DOHH2 (cell line): ENCODE measurements at regions not wholly inside any gene's neighbourhood (a gene's known extent, or its start where the extent isn't known, plus 50 kb on each side); places are given as distances from the start of the nearest gene placed in this dataset.

Experiments
- H3F3A ChIP-seq: fragments of 200-600 bp; sonication (generic), shearing (Covaris generic); 2 replicates; pipeline ENCODE4 v1.6.0; 2016; ENCODE audit warnings: antibody characterized with exemption, mild to moderate bottlenecking; ENCODE audit not compliant: control insufficient read depth, insufficient read depth
- H3K27ac ChIP-seq: fragments of 200-600 bp; sonication (generic); 2 replicates; pipeline ENCODE4 v1.5.1; 2014; ENCODE audit warnings: low read depth, mild to moderate bottlenecking, low read length, moderate library complexity
- H3K27me3 ChIP-seq: fragments of 200-600 bp; sonication (generic); 2 replicates; pipeline ENCODE4 v1.6.1; 2014; ENCODE audit warnings: mild to moderate bottlenecking, low read length, mixed read lengths; ENCODE audit not compliant: control insufficient read depth
- H3K36me3 ChIP-seq: fragments of 200-600 bp; sonication (generic); 2 replicates; pipeline ENCODE4 v1.6.1; 2014; ENCODE audit warnings: mild to moderate bottlenecking, low read length, moderate library complexity, mixed read lengths; ENCODE audit not compliant: control insufficient read depth
- H3K4me1 ChIP-seq: fragments of 200-600 bp; sonication (generic); 2 replicates; pipeline ENCODE4 v1.6.1; 2014; ENCODE audit warnings: mild to moderate bottlenecking, low read length, mixed read lengths; ENCODE audit not compliant: control insufficient read depth
- H3K4me2 ChIP-seq: fragments of 200-600 bp; sonication (generic); 2 replicates; pipeline ENCODE4 v1.6.0; 2014; ENCODE audit warnings: mild to moderate bottlenecking, low read length, moderate library complexity
- H3K4me3 ChIP-seq: fragments of 200-600 bp; sonication (generic); 2 replicates; pipeline ENCODE4 v1.5.1; 2014; ENCODE audit warnings: mild to moderate bottlenecking, low read length, mixed read lengths
- H3K79me2 ChIP-seq: fragments of 200-600 bp; sonication (generic); 2 replicates; pipeline ENCODE4 v1.6.1; 2014; ENCODE audit warnings: mild to moderate bottlenecking, low read length, mixed read lengths; ENCODE audit not compliant: control insufficient read depth
- H3K9me2 ChIP-seq: fragments of 200-600 bp; sonication (generic); replicated peaks from 2 replicates; pipeline ENCODE4 v1.6.1; 2014; ENCODE audit warnings: mild to moderate bottlenecking, low read length, mixed read lengths; ENCODE audit not compliant: control insufficient read depth
- H3K9me3 ChIP-seq: fragments of 200-600 bp; sonication (generic); 2 replicates; pipeline ENCODE4 v1.6.1; 2014; ENCODE audit warnings: antibody characterized with exemption, low read length, mixed read lengths; ENCODE audit not compliant: control insufficient read depth, insufficient read depth
- H4K20me1 ChIP-seq: fragments of 200-600 bp; sonication (generic); 2 replicates; pipeline ENCODE4 v1.6.0; 2014; ENCODE audit warnings: low read depth, mild to moderate bottlenecking, antibody characterized with exemption, low read length, moderate library complexity; ENCODE audit not compliant: control insufficient read depth, insufficient read depth
- EZH2phosphoT487 ChIP-seq: fragments of 200-600 bp; sonication (generic); IDR thresholded peaks from 2 replicates; pipeline ENCODE4 v1.6.1; 2017; ENCODE audit warnings: borderline replicate concordance, mild to moderate bottlenecking, antibody characterized with exemption, low read length, moderate library complexity, mixed read lengths
- TF ChIP-seq, protein P1 (sequence below): fragments of 200-600 bp; sonication (generic); IDR thresholded peaks from one replicate; pipeline ENCODE4 v1.5.1; 2014; ENCODE audit warnings: antibody characterized with exemption, mild to moderate bottlenecking, low read depth, low read length; ENCODE audit not compliant: poor library complexity, severe bottlenecking

DNA sequence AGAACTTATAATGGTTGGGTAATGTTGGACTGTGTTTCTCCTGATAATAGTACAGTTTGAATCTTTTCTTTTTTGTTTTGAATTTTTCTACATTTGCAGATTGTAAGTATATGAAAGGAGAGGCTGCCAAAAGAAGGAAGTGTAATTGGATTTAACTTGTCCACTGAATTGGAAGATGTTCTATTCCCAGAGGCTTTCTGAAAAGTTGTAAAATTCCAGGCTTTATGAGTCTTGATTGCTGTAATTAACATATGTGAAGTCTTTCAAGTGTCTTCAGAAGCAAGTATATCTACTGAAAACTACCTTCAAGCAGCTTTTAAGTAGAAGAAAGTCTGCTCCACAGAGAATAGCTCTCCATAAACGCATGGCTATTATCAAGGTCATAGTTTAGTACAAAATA is 2456.4 kb downstream of the PCDH7 start:
- H3K79me2 ChIP-seq = no peaks in the 10 kb centered on the region
- no peak overlapping the region for H3K4me2 ChIP-seq
- H3K9me3 ChIP-seq = no peaks in the 10 kb centered on the region
- no peak overlapping the region for H3K4me3 ChIP-seq
- no peaks in the 10 kb centered on the region for H3K4me1 ChIP-seq
- H3K9me2 ChIP-seq = no peaks in the 10 kb centered on the region
- no peaks in the 10 kb centered on the region for H3F3A ChIP-seq
- H3K27ac ChIP-seq = no peak overlapping the region
- H3K36me3 ChIP-seq = no peaks in the 10 kb centered on the region
- TF ChIP-seq EZH2phosphoT487 = no peak
- TF ChIP-seq, protein P1, sequence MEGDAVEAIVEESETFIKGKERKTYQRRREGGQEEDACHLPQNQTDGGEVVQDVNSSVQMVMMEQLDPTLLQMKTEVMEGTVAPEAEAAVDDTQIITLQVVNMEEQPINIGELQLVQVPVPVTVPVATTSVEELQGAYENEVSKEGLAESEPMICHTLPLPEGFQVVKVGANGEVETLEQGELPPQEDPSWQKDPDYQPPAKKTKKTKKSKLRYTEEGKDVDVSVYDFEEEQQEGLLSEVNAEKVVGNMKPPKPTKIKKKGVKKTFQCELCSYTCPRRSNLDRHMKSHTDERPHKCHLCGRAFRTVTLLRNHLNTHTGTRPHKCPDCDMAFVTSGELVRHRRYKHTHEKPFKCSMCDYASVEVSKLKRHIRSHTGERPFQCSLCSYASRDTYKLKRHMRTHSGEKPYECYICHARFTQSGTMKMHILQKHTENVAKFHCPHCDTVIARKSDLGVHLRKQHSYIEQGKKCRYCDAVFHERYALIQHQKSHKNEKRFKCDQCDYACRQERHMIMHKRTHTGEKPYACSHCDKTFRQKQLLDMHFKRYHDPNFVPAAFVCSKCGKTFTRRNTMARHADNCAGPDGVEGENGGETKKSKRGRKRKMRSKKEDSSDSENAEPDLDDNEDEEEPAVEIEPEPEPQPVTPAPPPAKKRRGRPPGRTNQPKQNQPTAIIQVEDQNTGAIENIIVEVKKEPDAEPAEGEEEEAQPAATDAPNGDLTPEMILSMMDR = no peak
- no peaks in the 10 kb centered on the region for H4K20me1 ChIP-seq
- H3K27me3 ChIP-seq = no peaks in the 10 kb centered on the region

DNA sequence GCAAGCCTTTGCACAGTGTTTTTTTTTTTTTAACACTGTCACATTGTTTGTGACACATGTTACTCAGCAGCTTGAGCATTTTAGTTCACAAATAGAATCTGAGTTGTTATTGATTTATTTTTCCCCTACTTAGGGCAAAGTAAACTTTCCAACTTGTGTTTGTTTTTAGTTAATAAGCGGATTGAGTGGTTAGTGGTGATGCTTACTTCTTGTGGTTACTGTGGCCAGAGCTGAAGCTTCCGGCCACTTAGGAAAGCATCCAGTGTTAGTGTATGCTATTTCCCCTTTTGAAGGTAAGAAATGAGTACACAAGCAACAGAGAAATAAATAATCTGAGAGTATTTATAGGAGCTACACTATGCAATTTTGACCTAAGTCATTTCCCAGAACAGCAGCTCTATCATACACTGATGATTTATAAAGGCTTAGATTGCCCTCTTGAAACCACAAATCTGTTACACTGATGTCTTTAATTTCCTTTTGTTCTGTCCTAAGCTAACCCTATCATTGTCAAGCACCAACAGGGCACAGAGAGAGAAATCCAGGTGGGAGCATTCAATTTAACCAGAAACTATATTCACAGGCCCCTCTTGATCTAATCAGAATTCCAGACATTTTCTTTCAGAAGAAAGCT is 2464.6 kb downstream of the PCDH7 start:
- Histone ChIP-seq H4K20me1 (no peaks in the 10 kb centered on the region), H3K9me2 (no peaks in the 10 kb centered on the region), H3K27me3 (no peaks in the 10 kb centered on the region), H3K4me2 (peak overlapping the region; percentile 29), H3K79me2 (no peaks in the 10 kb centered on the region), H3K27ac (peak overlapping the region; percentile 28), H3K4me3 (no peak overlapping the region), H3K9me3 (0 out of 2 replicates have a peak, but pooled peaks cover 3% of the 10 kb centered on the region), H3K36me3 (no peaks in the 10 kb centered on the region), H3K4me1 (peaks cover 31% of the 10 kb centered on the region), H3F3A (no peaks in the 10 kb centered on the region)
- no peak for TF ChIP-seq EZH2phosphoT487
- TF ChIP-seq, protein P1 = no peak

DNA sequence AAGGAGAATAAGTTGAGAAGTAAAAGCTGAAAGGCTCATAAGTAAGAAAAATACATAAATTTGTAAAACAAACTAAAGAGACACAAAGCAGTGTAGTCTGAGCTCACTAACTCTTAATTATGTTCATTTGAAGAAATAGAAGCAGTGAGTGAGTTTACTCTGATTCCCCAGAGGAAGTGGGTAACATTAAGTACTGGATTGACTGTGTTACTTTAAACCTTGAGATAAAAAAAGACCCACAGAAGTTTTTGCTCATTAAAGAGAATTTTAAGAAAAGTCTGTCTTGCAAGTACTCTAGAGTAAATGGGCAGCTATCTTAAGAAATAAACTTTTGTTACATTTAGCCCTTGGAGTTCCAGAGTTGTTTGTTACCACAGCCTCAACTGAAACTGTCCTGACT is 2466.9 kb downstream of the PCDH7 start:
- Histone ChIP-seq H3K4me3 (no peak overlapping the region), H3K36me3 (no peaks in the 10 kb centered on the region), H3F3A (no peaks in the 10 kb centered on the region), H3K4me1 (peaks cover 31% of the 10 kb centered on the region), H3K27ac (no peak overlapping the region), H3K27me3 (no peaks in the 10 kb centered on the region), H3K9me3 (0 out of 2 replicates have a peak, but pooled peaks cover 3% of the 10 kb centered on the region), H4K20me1 (no peaks in the 10 kb centered on the region), H3K79me2 (no peaks in the 10 kb centered on the region), H3K9me2 (no peaks in the 10 kb centered on the region), H3K4me2 (no peak overlapping the region)
- TF ChIP-seq EZH2phosphoT487 = no peak
- TF ChIP-seq, protein P1 = no peak
